NOMO-1 treated with dmso at 0.1 percent for 144 hours (cell line): ENCODE measurements at regions not wholly inside any gene's neighbourhood (a gene's known extent, or its start where the extent isn't known, plus 50 kb on each side); places are given as distances from the start of the nearest gene placed in this dataset.
A peak's percentile ranks its signal among the peaks of the same experiment; 100 is the strongest.
"Not testable (repeated sequence)": the region's sequence is repeated elsewhere in the genome, so short reads cannot be mapped to it uniquely, and the experiment has no call there.

Experiments used
- DNase-seq: peaks from one replicate; lab custom pipeline; 2025; ENCODE audit not compliant: unreplicated experiment; lab: John Stamatoyannopoulos, UW

GRCh38 chr3:161894657-161895056 is 398.0 kb downstream of the OTOL1 start:
- DNase-seq: no peak

- DNase-seq: no peak
Observed at GRCh38 chr3:161905520-161906132, 409.0 kb downstream of the OTOL1 start.

GRCh38 chr3:161913786-161914389 is 417.3 kb downstream of the OTOL1 start:
- DNase-seq: no peak

GRCh38 chr3:161914703-161915417 is 418.3 kb downstream of the OTOL1 start:
- no peak for DNase-seq

- DNase-seq: no peak
Observed at GRCh38 chr3:161915418-161915750, 418.8 kb downstream of the OTOL1 start.

- no peak for DNase-seq
Observed at GRCh38 chr3:161920196-161920595, 423.6 kb downstream of the OTOL1 start.

- DNase-seq: no peak
Observed at GRCh38 chr3:161925749-161926360, 429.2 kb downstream of the OTOL1 start.

GRCh38 chr3:161927131-161927530 is 430.5 kb downstream of the OTOL1 start:
- no peak for DNase-seq

- peak; percentile 11 for DNase-seq
Observed at GRCh38 chr3:161939918-161940620, 443.5 kb downstream of the OTOL1 start.

GRCh38 chr3:161940621-161940965 is 444.0 kb downstream of the OTOL1 start:
- DNase-seq: no peak

GRCh38 chr3:161941891-161942290 is 445.3 kb downstream of the OTOL1 start:
- no peak for DNase-seq

GRCh38 chr3:161943801-161944345 is 447.3 kb downstream of the OTOL1 start:
- not testable (repeated sequence) for DNase-seq

GRCh38 chr3:161946443-161946960 is 449.9 kb downstream of the OTOL1 start:
- DNase-seq: peak; percentile 29

- no peak for DNase-seq
Observed at GRCh38 chr3:161950318-161950868, 453.8 kb downstream of the OTOL1 start.

GRCh38 chr3:161957467-161957866 is 460.9 kb downstream of the OTOL1 start:
- no peak for DNase-seq

GRCh38 chr3:161964857-161965256 is 468.2 kb downstream of the OTOL1 start:
- DNase-seq: no peak

- no peak for DNase-seq
Observed at GRCh38 chr3:161969867-161970266, 473.3 kb downstream of the OTOL1 start.

- no peak for DNase-seq
Observed at GRCh38 chr3:161975201-161975600, 478.6 kb downstream of the OTOL1 start.

GRCh38 chr3:161977063-161977462 is 480.5 kb downstream of the OTOL1 start:
- DNase-seq: no peak

GRCh38 chr3:161977850-161978249 is 481.2 kb downstream of the OTOL1 start:
- no peak for DNase-seq

GRCh38 chr3:161987933-161988332 is 491.3 kb downstream of the OTOL1 start:
- DNase-seq: no peak
